MCF 10A (cell line): ENCODE measurements at regions not wholly inside any gene's neighbourhood (a gene's known extent, or its start where the extent isn't known, plus 50 kb on each side); places are given as distances from the start of the nearest gene placed in this dataset.

Source experiments
- BruUV-seq: library from RNA; stranded (reverse); fragments of 400-500 nt; replicated peaks from 2 replicates; lab custom pipeline; 2021; lab: Mats Ljungman, UMichigan
- CTCF ChIA-PET: fragments of 300-600 bp; sonication (Branson Sonifier 250); formaldehyde crosslinking; extraction: SDS; loops from one replicate; lab custom pipeline; 2021; ENCODE audit warnings: antibody characterized with exemption, inconsistent platforms; lab: Yijun Ruan, JAX
- POLR2A ChIA-PET: fragments of 300-600, 350-650 bp; sonication (Branson Sonifier 250); formaldehyde crosslinking; extraction: SDS; loops from one replicate; lab custom pipeline; 2020; ENCODE audit warnings: antibody characterized with exemption, inconsistent platforms; lab: Yijun Ruan, JAX
- DNase-seq: peaks from one replicate; pipeline ENCODE4 v3.0.0-alpha.2; 2018; ENCODE audit not compliant: unreplicated experiment
- H3K27ac Mint-ChIP-seq: one replicate; pipeline ENCODE4 v1.8.0; 2022; ENCODE audit warnings: mild to moderate bottlenecking, low read depth, mixed read lengths; ENCODE audit not compliant: unreplicated experiment
- H3K27me3 Mint-ChIP-seq: one replicate; pipeline ENCODE4 v1.8.0; 2022; ENCODE audit warnings: mixed read lengths; ENCODE audit not compliant: insufficient read depth, unreplicated experiment
- H3K36me3 Mint-ChIP-seq: one replicate; pipeline ENCODE4 v1.8.0; 2022; ENCODE audit warnings: mild to moderate bottlenecking, moderate library complexity, mixed read lengths; ENCODE audit not compliant: insufficient read depth, unreplicated experiment
- H3K4me1 Mint-ChIP-seq: one replicate; pipeline ENCODE4 v1.8.0; 2022; ENCODE audit warnings: mixed read lengths; ENCODE audit not compliant: insufficient read depth, unreplicated experiment
- H3K4me3 Mint-ChIP-seq: one replicate; pipeline ENCODE4 v1.8.0; 2022; ENCODE audit warnings: mild to moderate bottlenecking, moderate library complexity, mixed read lengths; ENCODE audit not compliant: unreplicated experiment
- H3K9me3 Mint-ChIP-seq: one replicate; pipeline ENCODE4 v1.8.0; 2022; ENCODE audit warnings: mixed read lengths; ENCODE audit not compliant: unreplicated experiment
- intact Hi-C: fragments of 100-400 bp; cut with micrococcal nuclease; formaldehyde crosslinking; loops from 2 replicates; pipeline ENCODE4 v1.14.1; 2022
- TF ChIP-seq, protein P1 (sequence below): fragments of 200-600 bp; IDR thresholded peaks from one replicate; pipeline ENCODE4 v1.8.0; 2022; ENCODE audit warnings: antibody characterized with exemption, mild to moderate bottlenecking; ENCODE audit not compliant: unreplicated experiment

DNA sequence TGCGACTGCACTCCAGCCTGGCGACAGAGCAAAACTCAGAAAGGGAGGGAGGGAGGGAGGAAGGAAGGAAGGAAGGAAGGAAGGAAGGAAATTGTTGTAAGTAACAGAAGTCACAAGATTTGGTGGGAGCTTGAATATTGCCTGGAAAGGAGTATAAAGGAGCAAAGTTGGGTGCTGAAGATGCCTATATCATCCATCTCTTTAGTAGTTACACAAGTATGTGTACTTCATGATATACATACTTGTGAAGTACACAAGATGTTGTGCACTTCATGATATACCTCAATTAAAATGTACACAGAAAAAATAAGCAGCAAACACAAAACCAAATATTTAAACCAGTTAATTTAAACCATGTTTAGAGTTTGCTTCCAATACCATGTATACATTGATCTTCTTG lies 1223.8 kb downstream of the SORCS3 start:
- TF ChIP-seq, protein P1, sequence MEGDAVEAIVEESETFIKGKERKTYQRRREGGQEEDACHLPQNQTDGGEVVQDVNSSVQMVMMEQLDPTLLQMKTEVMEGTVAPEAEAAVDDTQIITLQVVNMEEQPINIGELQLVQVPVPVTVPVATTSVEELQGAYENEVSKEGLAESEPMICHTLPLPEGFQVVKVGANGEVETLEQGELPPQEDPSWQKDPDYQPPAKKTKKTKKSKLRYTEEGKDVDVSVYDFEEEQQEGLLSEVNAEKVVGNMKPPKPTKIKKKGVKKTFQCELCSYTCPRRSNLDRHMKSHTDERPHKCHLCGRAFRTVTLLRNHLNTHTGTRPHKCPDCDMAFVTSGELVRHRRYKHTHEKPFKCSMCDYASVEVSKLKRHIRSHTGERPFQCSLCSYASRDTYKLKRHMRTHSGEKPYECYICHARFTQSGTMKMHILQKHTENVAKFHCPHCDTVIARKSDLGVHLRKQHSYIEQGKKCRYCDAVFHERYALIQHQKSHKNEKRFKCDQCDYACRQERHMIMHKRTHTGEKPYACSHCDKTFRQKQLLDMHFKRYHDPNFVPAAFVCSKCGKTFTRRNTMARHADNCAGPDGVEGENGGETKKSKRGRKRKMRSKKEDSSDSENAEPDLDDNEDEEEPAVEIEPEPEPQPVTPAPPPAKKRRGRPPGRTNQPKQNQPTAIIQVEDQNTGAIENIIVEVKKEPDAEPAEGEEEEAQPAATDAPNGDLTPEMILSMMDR, result no peak
- no TSS peak for BruUV-seq
- intact Hi-C loops, result no loop called here
- H3K4me1 Mint-ChIP-seq, result no peaks in the 10 kb centered on the region
- POLR2A ChIA-PET, result no interaction called here
- H3K27ac Mint-ChIP-seq, result no peak overlapping the region
- no peak for DNase-seq
- no peaks in the 10 kb centered on the region for H3K36me3 Mint-ChIP-seq
- CTCF ChIA-PET, result no interaction called here
- no peaks in the 10 kb centered on the region for H3K9me3 Mint-ChIP-seq
- no peak overlapping the region for H3K4me3 Mint-ChIP-seq
- no peaks in the 10 kb centered on the region for H3K27me3 Mint-ChIP-seq

DNA sequence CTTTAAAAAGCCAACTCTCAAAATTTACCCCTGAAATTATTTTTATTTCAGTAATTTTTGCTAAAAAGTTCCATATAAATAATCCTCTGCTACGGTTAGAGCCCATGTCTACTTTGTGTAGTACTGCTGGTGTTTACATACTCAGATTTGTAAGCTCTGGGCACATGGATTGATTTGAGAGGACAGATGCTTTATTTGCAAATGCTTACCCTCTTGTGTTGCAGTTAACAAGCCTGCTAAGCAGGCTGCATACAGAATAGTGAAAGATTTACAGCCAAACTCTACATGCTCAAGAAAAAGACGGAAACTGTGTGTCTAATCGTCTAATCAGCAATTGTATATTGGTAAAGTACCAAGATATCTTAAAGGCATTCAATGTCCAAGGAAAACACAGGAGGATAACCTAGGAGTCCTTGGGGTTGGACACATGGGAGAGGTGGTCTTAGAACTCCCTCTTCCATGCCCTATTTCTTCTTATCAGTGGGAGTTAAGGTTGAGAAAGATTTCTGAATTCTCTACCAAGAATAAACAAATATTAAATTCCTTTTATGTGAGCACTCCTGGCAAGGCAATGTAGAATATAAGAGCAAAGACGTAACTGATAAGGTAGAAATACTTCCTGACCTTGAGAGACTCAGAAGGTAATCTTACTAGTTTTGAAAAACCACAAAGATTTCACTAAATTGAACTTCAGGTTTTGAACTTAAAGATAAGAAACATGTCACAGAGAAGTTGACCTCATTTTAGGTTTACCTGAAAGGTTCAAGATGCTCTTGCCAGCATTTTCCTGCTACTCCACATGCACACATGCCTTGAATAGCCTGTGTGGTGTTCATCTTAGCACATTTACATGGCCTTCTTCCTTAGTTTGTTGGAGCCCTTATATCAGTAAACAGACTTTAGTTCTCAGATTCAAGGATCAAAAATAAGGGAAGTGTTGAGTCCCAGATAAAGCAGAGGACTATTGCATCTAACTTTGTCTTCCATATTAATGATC lies 1216.5 kb downstream of the SORCS3 start:
- CTCF ChIA-PET, result no interaction called here
- Mint-ChIP-seq H3K27me3 (no peaks in the 10 kb centered on the region), H3K4me1 (no peaks in the 10 kb centered on the region), H3K4me3 (no peak overlapping the region), H3K27ac (no peak overlapping the region), H3K36me3 (no peaks in the 10 kb centered on the region), H3K9me3 (no peaks in the 10 kb centered on the region)
- BruUV-seq, result no TSS peak
- DNase-seq, result no peak
- POLR2A ChIA-PET, result no interaction called here
- intact Hi-C loops, result no loop called here
- TF ChIP-seq, protein P1, result no peak

DNA sequence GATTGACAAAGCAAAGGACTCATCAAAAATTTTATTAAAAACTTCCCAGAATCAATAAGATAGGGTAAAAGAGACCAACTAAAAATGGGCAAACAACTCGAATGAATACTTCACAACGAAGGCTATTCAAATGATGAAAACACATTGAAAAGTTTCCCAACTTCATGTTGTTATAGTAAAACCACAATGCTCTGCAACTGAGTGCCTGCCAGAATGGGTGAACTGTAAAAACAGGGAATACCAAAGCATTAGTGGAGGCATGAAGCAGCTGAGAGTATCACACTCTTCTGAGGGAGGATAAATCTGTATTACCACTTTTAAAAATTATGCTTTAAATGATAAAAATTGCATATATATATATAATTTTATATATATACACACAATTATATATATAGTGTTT lies 1214.7 kb downstream of the SORCS3 start:
- Mint-ChIP-seq H3K27me3 (no peaks in the 10 kb centered on the region), H3K4me3 (no peak overlapping the region), H3K27ac (no peak overlapping the region), H3K4me1 (no peaks in the 10 kb centered on the region), H3K9me3 (no peaks in the 10 kb centered on the region), H3K36me3 (no peaks in the 10 kb centered on the region)
- ChIA-PET POLR2A (no interaction called here), CTCF (no interaction called here)
- no TSS peak for BruUV-seq
- DNase-seq, result peak; percentile 47
- TF ChIP-seq, protein P1, result no peak
- intact Hi-C loops, result no loop called here

DNA sequence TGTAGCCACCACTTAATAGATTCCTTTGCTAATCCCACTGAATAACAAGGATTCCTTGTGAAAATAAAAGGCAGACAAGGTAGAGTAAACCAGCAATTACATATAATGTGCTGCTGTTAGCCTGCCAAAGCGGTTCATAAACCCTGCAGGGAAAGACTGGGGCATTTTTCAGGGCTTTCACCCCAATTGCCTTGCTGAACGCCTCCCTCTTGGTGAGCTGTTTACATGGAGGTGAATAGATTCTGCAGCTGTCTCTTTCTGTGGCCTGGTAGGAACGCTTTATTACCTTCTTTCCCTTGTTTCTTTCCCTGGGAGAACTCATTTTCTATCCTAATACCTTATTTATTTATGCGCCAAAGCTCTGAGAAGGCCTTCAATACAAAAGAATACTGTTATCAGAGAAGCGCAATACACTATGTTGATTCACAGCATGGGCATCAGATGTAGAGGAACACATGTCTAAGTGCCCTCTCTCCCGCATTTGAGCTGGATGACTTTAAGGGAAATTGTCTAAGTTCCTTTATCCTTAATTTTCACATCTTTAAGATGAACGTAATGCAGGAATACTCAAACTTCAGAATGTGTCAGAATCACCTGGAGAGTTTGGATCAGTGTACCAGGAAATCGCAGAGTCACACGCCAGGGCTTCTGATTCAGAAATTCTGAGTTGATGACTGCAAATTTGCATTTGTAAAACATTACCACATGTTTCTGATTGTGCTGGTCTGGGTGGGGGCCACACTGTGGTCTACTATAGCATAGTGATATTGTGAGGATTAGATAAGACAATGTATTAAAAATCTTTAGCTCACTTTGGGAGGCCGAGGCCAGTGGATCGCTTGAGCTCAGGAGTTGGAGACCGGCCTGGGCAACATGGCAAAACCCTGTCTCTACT lies 1203.8 kb downstream of the SORCS3 start:
- no peaks in the 10 kb centered on the region for H3K9me3 Mint-ChIP-seq
- no peak overlapping the region for H3K4me3 Mint-ChIP-seq
- H3K27me3 Mint-ChIP-seq, result no peaks in the 10 kb centered on the region
- no TSS peak for BruUV-seq
- intact Hi-C loops, result no loop called here
- TF ChIP-seq, protein P1, result no peak
- no peaks in the 10 kb centered on the region for H3K4me1 Mint-ChIP-seq
- DNase-seq, result no peak
- ChIA-PET POLR2A (no interaction called here), CTCF (interaction anchor here (0.5 to 0.7 kb wide), 2 partner anchors 765 to 810 kb away, joined by 4 to 5 read pairs; no protein-coding TSS in a partner anchor)
- no peak overlapping the region for H3K27ac Mint-ChIP-seq
- H3K36me3 Mint-ChIP-seq, result no peaks in the 10 kb centered on the region
